Body of pancreas (tissue), 4 donors: ENCODE measurements at regions not wholly inside any gene's neighbourhood (a gene's known extent, or its start where the extent isn't known, plus 50 kb on each side); places are given as distances from the start of the nearest gene placed in this dataset.

Source experiments
- ATAC-seq: fragments of 150-250 bp; one replicate; pipeline ENCODE4 v1.9.1; 2016
- DNase-seq, 4 donors: peaks; one replicate each; pipeline ENCODE4 v3.0.0-alpha.2; 2019
- H3K27ac ChIP-seq, 4 donors: fragments of 200-600 bp; sonication (generic); 1 replicate in 3 of 4; 2 replicates in 1 of 4; pipeline versions ENCODE4 v1.5.1 to v1.6.1; 2016 to 2019; ENCODE audit warnings: mild to moderate bottlenecking in 1 of 4, mixed read lengths in 1 of 4, moderate library complexity in 1 of 4
- H3K27me3 ChIP-seq, 2 donors: fragments of 200-600 bp; sonication (generic); one replicate each; pipeline ENCODE4 v1.6.0; 2016; ENCODE audit warnings: mild to moderate bottlenecking in 1 of 2
- H3K36me3 ChIP-seq, 2 donors: fragments of 200-600 bp; sonication (generic); replicated peaks in 1 of 2; 2 replicates each; pipeline ENCODE4 v1.5.1; 2016; ENCODE audit warnings: low read depth in 2 of 2; ENCODE audit not compliant: insufficient read depth in 1 of 2
- H3K4me1 ChIP-seq: fragments of 200-600 bp; sonication (generic); one replicate; pipeline ENCODE4 v1.6.0; 2016
- H3K4me3 ChIP-seq, 2 donors: fragments of 200-600 bp; sonication (generic); 1 replicate in 1 of 2; 2 replicates in 1 of 2; pipeline ENCODE4 v1.5.1; 2016 to 2019
- H3K9me3 ChIP-seq, 3 donors: fragments of 200-600 bp; sonication (generic); 1 replicate in 2 of 3; 2 replicates in 1 of 3; pipeline ENCODE4 v1.5.1; 2016
- POLR2A ChIP-seq, 3 donors: fragments of 450-650 bp; IDR thresholded peaks; one replicate each; pipeline ENCODE4 v1.6.1; 2016; ENCODE audit warnings: antibody characterized with exemption in 3 of 3, mild to moderate bottlenecking in 2 of 3
- whole genome bisulfite sequencing, 2 donors: methylation state at CpG; one replicate each; pipeline ENCODE4 v1.1.5; 2017; 5-methylcytosine and 5-hydroxymethylcytosine counted together
- intact Hi-C: fragments of 100-400 bp; cut with DNase I; formaldehyde crosslinking; loops from one replicate; pipeline ENCODE4 v1.15.1; 2023
- TF ChIP-seq, protein P1 (sequence below), 7 experiments: fragments of 450-650 bp in 4 of 7; fragments of 200-600 bp in 3 of 7; sonication (generic) in 3 of 7; IDR thresholded peaks; one replicate each; pipeline ENCODE4 v1.5.1; 2016 to 2019; ENCODE audit warnings: antibody characterized with exemption in 7 of 7

GRCh38 chr5:103941596-103941995 is 379.0 kb upstream of the NUDT12 start:
- H3K4me1 ChIP-seq: no peaks in the 10 kb centered on the region
- no peaks in the 10 kb centered on the region for H3K27me3 ChIP-seq
- no peaks in the 10 kb centered on the region for H3K36me3 ChIP-seq
- no peak overlapping the region for H3K4me3 ChIP-seq
- WGBS, 2 donors: 63 to 71% methylated on average over 4 of the region's 4 CpGs
- ATAC-seq (no peak), DNase-seq (no peak)
- no peaks in the 10 kb centered on the region for H3K9me3 ChIP-seq
- no peak overlapping the region for H3K27ac ChIP-seq
- no peak for TF ChIP-seq POLR2A (IDR thresholded peaks at IDR 0.05)
- TF ChIP-seq, protein P1, sequence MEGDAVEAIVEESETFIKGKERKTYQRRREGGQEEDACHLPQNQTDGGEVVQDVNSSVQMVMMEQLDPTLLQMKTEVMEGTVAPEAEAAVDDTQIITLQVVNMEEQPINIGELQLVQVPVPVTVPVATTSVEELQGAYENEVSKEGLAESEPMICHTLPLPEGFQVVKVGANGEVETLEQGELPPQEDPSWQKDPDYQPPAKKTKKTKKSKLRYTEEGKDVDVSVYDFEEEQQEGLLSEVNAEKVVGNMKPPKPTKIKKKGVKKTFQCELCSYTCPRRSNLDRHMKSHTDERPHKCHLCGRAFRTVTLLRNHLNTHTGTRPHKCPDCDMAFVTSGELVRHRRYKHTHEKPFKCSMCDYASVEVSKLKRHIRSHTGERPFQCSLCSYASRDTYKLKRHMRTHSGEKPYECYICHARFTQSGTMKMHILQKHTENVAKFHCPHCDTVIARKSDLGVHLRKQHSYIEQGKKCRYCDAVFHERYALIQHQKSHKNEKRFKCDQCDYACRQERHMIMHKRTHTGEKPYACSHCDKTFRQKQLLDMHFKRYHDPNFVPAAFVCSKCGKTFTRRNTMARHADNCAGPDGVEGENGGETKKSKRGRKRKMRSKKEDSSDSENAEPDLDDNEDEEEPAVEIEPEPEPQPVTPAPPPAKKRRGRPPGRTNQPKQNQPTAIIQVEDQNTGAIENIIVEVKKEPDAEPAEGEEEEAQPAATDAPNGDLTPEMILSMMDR (IDR thresholded peaks at IDR 0.05): no peak
- intact Hi-C loops: no loop called here

DNA sequence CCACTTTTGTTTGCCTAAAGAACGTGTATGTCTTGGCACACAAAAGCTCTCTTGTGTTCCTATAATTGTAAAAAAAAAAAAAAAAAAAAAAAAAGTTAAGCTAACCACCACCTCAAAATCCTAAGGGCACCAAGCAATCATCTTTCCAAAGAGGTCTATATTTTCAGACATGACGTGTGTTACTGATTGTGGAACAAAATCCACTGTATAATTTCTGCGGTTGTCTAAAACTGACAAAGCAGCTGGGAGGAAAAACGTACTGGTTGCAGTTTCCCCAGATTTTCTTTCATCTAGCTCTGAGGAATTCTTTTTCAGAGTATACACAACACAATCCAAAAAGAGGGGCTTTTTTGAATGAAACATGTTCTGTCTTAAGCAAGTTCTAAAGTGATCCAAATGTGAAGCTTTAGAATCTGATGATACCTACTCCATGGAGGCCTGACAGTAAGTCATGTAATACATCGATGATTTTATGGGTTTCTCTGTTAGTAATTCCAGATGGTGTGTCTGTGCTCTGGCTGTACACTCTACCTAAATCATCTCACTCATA is 375.6 kb upstream of the NUDT12 start:
- ATAC-seq (no peak), DNase-seq (no peak)
- H3K27ac ChIP-seq: no peak overlapping the region
- 47 to 49% methylated on average over 5 of the region's 5 CpGs for WGBS, 2 donors
- H3K27me3 ChIP-seq: no peaks in the 10 kb centered on the region
- no peaks in the 10 kb centered on the region for H3K9me3 ChIP-seq
- no peaks in the 10 kb centered on the region for H3K4me1 ChIP-seq
- TF ChIP-seq, protein P1 (IDR thresholded peaks at IDR 0.05): no peak
- TF ChIP-seq POLR2A (IDR thresholded peaks at IDR 0.05): no peak
- H3K4me3 ChIP-seq: no peak overlapping the region
- intact Hi-C loops: no loop called here
- no peaks in the 10 kb centered on the region for H3K36me3 ChIP-seq

- DNase-seq: no peak
Measured at GRCh38 chr5:103929338-103930013, 366.9 kb upstream of the NUDT12 start.

DNA sequence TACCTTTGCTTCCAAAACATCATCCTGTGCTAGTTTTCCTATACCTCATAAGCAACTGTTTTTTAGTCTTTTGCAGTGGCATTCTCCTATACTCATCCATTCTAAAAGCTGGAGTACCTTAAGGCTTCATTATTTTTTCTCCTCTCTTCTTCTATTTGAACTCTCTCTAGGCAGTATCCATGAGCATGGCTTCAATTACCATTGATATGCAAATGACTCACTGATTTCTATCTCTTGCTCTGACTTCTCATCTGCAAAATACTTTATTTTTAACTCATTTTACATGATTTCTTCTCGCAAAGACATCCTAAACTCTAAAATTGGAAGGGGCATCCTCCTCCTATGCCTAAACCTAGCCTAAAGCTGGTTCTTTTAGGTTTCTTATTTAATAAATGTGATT is 365.1 kb upstream of the NUDT12 start:
- WGBS, 2 donors: 77 to 79% methylated on average over 1 of the region's 1 CpG
- intact Hi-C loops: no loop called here

More at GRCh38 chr5:103929338-103930013, 366.9 kb upstream of the NUDT12 start:
- Histone ChIP-seq H3K4me3 (no peak overlapping the region), H3K4me1 (no peaks in the 10 kb centered on the region), H3K9me3 (no peaks in the 10 kb centered on the region), H3K27ac (no peak overlapping the region), H3K27me3 (no peaks in the 10 kb centered on the region), H3K36me3 (no peaks in the 10 kb centered on the region)
- intact Hi-C loops: no loop called here
- WGBS, 2 donors: 31 to 40% methylated on average over 2 of the region's 2 CpGs
- ATAC-seq: no peak
- no peak for TF ChIP-seq POLR2A (IDR thresholded peaks at IDR 0.05)
- TF ChIP-seq, protein P1 (IDR thresholded peaks at IDR 0.05): no peak

More for the DNA sequence above, 365.1 kb upstream of the NUDT12 start:
- Histone ChIP-seq H3K27me3 (no peaks in the 10 kb centered on the region), H3K9me3 (no peaks in the 10 kb centered on the region), H3K27ac (no peak overlapping the region), H3K4me1 (no peaks in the 10 kb centered on the region), H3K4me3 (no peak overlapping the region), H3K36me3 (no peaks in the 10 kb centered on the region)
- TF ChIP-seq, protein P1 (IDR thresholded peaks at IDR 0.05): no peak
- TF ChIP-seq POLR2A (IDR thresholded peaks at IDR 0.05): no peak
- no peak for DNase-seq
- no peak for ATAC-seq
